ENCODE measurements at regions not wholly inside any gene's neighbourhood (a gene's known extent, or its start where the extent isn't known, plus 50 kb on each side); places are given as distances from the start of the nearest gene placed in this dataset.
"Not testable (repeated sequence)": the region's sequence is repeated elsewhere in the genome, so short reads cannot be mapped to it uniquely, and the experiment has no call there.

- no peak for DNase-seq (ENCODE audit: low spot score)
- no peak overlapping the region for H3K4me3 Mint-ChIP-seq (ENCODE audit: unreplicated experiment)
- H3K27ac Mint-ChIP-seq (ENCODE audit: unreplicated experiment), result no peak overlapping the region
- no peaks in the 10 kb centered on the region for H3K4me1 Mint-ChIP-seq (ENCODE audit: unreplicated experiment)
- no peak for TF ChIP-seq CTCF (IDR thresholded peaks at IDR 0.05; ENCODE audit: unreplicated experiment)
- no peaks in the 10 kb centered on the region for H3K36me3 Mint-ChIP-seq (ENCODE audit: low read depth, unreplicated experiment)
- no peaks in the 10 kb centered on the region for H3K9me3 Mint-ChIP-seq (ENCODE audit: unreplicated experiment)
- H3K27me3 Mint-ChIP-seq (ENCODE audit: unreplicated experiment), result no peaks in the 10 kb centered on the region
These were observed 693.9 kb upstream of the MGAT4C start for GRCh38 chr12:86950043-86950442.

GRCh38 chr12:86948851-86949250 is 692.7 kb upstream of the MGAT4C start:
- Mint-ChIP-seq H3K4me3 (ENCODE audit: unreplicated experiment) (no peak overlapping the region), H3K36me3 (ENCODE audit: low read depth, unreplicated experiment) (no peaks in the 10 kb centered on the region), H3K9me3 (ENCODE audit: unreplicated experiment) (no peaks in the 10 kb centered on the region), H3K27me3 (ENCODE audit: unreplicated experiment) (no peaks in the 10 kb centered on the region), H3K4me1 (ENCODE audit: unreplicated experiment) (no peaks in the 10 kb centered on the region), H3K27ac (ENCODE audit: unreplicated experiment) (no peak overlapping the region)
- no peak for DNase-seq (ENCODE audit: low spot score)
- no peak for TF ChIP-seq CTCF (IDR thresholded peaks at IDR 0.05; ENCODE audit: unreplicated experiment)

- H3K27me3 Mint-ChIP-seq (ENCODE audit: unreplicated experiment), result peaks cover 1% of the 10 kb centered on the region
- TF ChIP-seq CTCF (IDR thresholded peaks at IDR 0.05; ENCODE audit: unreplicated experiment), result no peak
- no peaks in the 10 kb centered on the region for H3K4me1 Mint-ChIP-seq (ENCODE audit: unreplicated experiment)
- H3K4me3 Mint-ChIP-seq (ENCODE audit: unreplicated experiment), result no peak overlapping the region
- H3K27ac Mint-ChIP-seq (ENCODE audit: unreplicated experiment), result no peak overlapping the region
- no peak for DNase-seq (ENCODE audit: low spot score)
- H3K9me3 Mint-ChIP-seq (ENCODE audit: unreplicated experiment), result no peaks in the 10 kb centered on the region
- H3K36me3 Mint-ChIP-seq (ENCODE audit: low read depth, unreplicated experiment), result no peaks in the 10 kb centered on the region
These were observed 689.5 kb upstream of the MGAT4C start for GRCh38 chr12:86945685-86946196.

- H3K4me1 Mint-ChIP-seq (ENCODE audit: unreplicated experiment); H3K27me3 Mint-ChIP-seq (ENCODE audit: unreplicated experiment); H3K9me3 Mint-ChIP-seq (ENCODE audit: unreplicated experiment); DNase-seq (ENCODE audit: low spot score); H3K36me3 Mint-ChIP-seq (ENCODE audit: low read depth, unreplicated experiment); H3K4me3 Mint-ChIP-seq (ENCODE audit: unreplicated experiment); H3K27ac Mint-ChIP-seq (ENCODE audit: unreplicated experiment): not testable (repeated sequence)
These were observed 688.1 kb upstream of the MGAT4C start for GRCh38 chr12:86944197-86944819.

- H3K9me3 Mint-ChIP-seq (ENCODE audit: unreplicated experiment), result no peaks in the 10 kb centered on the region
- DNase-seq (ENCODE audit: low spot score), result no peak
- no peak overlapping the region for H3K4me3 Mint-ChIP-seq (ENCODE audit: unreplicated experiment)
- TF ChIP-seq CTCF (IDR thresholded peaks at IDR 0.05; ENCODE audit: unreplicated experiment), result no peak
- H3K36me3 Mint-ChIP-seq (ENCODE audit: low read depth, unreplicated experiment), result no peaks in the 10 kb centered on the region
- H3K4me1 Mint-ChIP-seq (ENCODE audit: unreplicated experiment), result no peaks in the 10 kb centered on the region
- H3K27ac Mint-ChIP-seq (ENCODE audit: unreplicated experiment), result no peak overlapping the region
- no peaks in the 10 kb centered on the region for H3K27me3 Mint-ChIP-seq (ENCODE audit: unreplicated experiment)
These were observed 675.5 kb upstream of the MGAT4C start for GRCh38 chr12:86931714-86932113.
